ENCODE measurements at regions not wholly inside any gene's neighbourhood (a gene's known extent, or its start where the extent isn't known, plus 50 kb on each side); places are given as distances from the start of the nearest gene placed in this dataset.

DNA sequence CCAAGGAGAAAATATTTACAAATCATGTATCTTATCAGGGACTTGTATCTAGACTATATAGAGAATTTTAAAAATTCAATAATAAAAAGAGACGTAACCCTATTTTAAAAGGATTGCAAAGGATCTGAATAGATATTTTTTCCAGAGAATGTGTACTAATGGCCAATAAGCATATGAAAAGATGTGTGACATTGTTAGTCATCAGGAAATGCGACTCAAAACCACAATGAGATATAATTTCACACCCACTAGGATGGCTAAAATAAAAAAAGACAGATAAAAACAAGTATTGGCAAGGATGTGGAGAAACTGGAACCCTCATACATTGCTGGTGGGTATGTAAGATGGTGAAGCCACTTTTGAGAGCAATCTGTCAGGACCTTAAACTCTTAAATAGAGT, 141.9 kb upstream of the BMP4 start:
- peaks cover 8% of the 10 kb centered on the region for H3K4me1 ChIP-seq

DNA sequence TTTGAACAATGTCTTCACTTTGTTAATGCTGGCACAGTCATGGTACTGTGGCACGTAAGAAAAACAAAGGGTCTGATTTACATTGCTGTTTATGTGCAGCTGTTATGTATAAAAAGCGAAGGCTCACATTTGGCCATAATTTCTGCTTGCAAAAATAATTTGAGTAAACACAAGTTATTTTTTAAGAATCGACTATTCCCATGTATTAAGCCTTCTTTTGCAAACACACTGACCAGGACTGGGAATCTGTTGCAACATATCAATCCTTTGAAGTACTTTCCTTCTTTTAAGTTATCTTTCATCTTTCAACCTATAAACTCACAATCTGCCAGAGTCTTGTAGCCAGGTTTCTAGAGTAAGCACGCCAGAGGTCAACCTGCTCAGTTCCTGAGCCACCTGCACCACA, 145.4 kb upstream of the BMP4 start:
- Histone ChIP-seq H3K36me3 (ENCODE audit: control insufficient read depth, insufficient read depth, low read length) (no peaks in the 10 kb centered on the region), H3K27me3 (replicated peaks; ENCODE audit: control insufficient read depth, insufficient read depth, low read length) (no peaks in the 10 kb centered on the region), H3K4me1 (peaks cover 14% of the 10 kb centered on the region), H3K9me3 (no peaks in the 10 kb centered on the region), H3K4me3 (ENCODE audit: low read depth, low read length) (no peak overlapping the region)
- DNase-seq = peak; percentile 39 to 42
- H3K9me3 Mint-ChIP-seq (ENCODE audit: unreplicated experiment) = peaks cover 25% of the 10 kb centered on the region
- ChIA-PET POLR2A (no interaction called here), CTCF (interaction anchor here (0.8 kb wide), 1 partner anchor 73 kb away, joined by 3 read pairs; no protein-coding TSS in a partner anchor)
- H3K4me1 Mint-ChIP-seq (ENCODE audit: low read depth, unreplicated experiment) = peaks cover 20% of the 10 kb centered on the region
- no TSS peak for BruUV-seq (replicated peaks)
- H3K27ac Mint-ChIP-seq (ENCODE audit: unreplicated experiment) = peak overlapping the region; percentile 53
- TF ChIP-seq, protein P1, sequence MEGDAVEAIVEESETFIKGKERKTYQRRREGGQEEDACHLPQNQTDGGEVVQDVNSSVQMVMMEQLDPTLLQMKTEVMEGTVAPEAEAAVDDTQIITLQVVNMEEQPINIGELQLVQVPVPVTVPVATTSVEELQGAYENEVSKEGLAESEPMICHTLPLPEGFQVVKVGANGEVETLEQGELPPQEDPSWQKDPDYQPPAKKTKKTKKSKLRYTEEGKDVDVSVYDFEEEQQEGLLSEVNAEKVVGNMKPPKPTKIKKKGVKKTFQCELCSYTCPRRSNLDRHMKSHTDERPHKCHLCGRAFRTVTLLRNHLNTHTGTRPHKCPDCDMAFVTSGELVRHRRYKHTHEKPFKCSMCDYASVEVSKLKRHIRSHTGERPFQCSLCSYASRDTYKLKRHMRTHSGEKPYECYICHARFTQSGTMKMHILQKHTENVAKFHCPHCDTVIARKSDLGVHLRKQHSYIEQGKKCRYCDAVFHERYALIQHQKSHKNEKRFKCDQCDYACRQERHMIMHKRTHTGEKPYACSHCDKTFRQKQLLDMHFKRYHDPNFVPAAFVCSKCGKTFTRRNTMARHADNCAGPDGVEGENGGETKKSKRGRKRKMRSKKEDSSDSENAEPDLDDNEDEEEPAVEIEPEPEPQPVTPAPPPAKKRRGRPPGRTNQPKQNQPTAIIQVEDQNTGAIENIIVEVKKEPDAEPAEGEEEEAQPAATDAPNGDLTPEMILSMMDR (IDR thresholded peaks at IDR 0.05; ENCODE audit: insufficient read depth in 1 of 2, low read depth in 1 of 2, low read length in 1 of 2, severe bottlenecking in 1 of 2, unreplicated experiment in 1 of 2) = no peak
- no peaks in the 10 kb centered on the region for H3K27me3 Mint-ChIP-seq (ENCODE audit: insufficient read depth, unreplicated experiment)
- H3K4me3 Mint-ChIP-seq (ENCODE audit: unreplicated experiment) = no peak overlapping the region
- intact Hi-C loops (cut with micrococcal nuclease; ENCODE audit: unreplicated experiment) = loop anchor here (2.0 kb wide), 1 partner anchor 101 kb away; no protein-coding TSS in a partner anchor
- H3K36me3 Mint-ChIP-seq (ENCODE audit: insufficient read depth, unreplicated experiment) = no peaks in the 10 kb centered on the region

More for the DNA sequence above, 141.9 kb upstream of the BMP4 start:
- Mint-ChIP-seq H3K9me3 (ENCODE audit: unreplicated experiment) (peaks cover 23% of the 10 kb centered on the region), H3K27me3 (ENCODE audit: insufficient read depth, unreplicated experiment) (no peaks in the 10 kb centered on the region), H3K4me1 (ENCODE audit: low read depth, unreplicated experiment) (peaks cover 13% of the 10 kb centered on the region), H3K4me3 (ENCODE audit: unreplicated experiment) (no peak overlapping the region), H3K27ac (ENCODE audit: unreplicated experiment) (no peak overlapping the region), H3K36me3 (ENCODE audit: insufficient read depth, unreplicated experiment) (no peaks in the 10 kb centered on the region)
- H3K36me3 ChIP-seq (ENCODE audit: control insufficient read depth, insufficient read depth, low read length) = no peaks in the 10 kb centered on the region
- intact Hi-C loops (cut with micrococcal nuclease; ENCODE audit: unreplicated experiment) = no loop called here
- no TSS peak for BruUV-seq (replicated peaks)
- H3K27me3 ChIP-seq (replicated peaks; ENCODE audit: control insufficient read depth, insufficient read depth, low read length) = no peaks in the 10 kb centered on the region
- CTCF ChIA-PET = no interaction called here
- TF ChIP-seq, protein P1 (IDR thresholded peaks at IDR 0.05; ENCODE audit: insufficient read depth in 1 of 2, low read depth in 1 of 2, low read length in 1 of 2, severe bottlenecking in 1 of 2, unreplicated experiment in 1 of 2) = no peak
- POLR2A ChIA-PET = no interaction called here
- H3K9me3 ChIP-seq = peaks cover 30% of the 10 kb centered on the region
- DNase-seq = no peak
- no peak overlapping the region for H3K4me3 ChIP-seq (ENCODE audit: low read depth, low read length)

DNA sequence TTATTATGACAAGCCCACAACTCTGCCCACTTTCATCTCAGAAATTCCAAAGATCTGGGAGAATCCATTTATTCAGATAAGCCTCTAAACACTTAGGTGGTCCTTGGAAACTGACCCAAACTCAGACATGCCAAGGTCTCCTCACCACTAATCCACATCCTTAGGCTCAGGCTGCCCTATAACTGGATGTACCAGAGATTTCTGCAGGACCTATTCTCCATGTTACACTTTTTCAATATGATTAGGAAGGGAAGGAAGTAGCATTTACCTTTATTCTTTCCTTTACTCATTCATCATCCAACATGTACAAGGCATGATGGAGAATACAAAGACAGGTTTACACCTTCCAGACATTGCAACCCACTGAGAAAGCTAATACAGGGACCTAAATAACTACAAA, 145.9 kb upstream of the BMP4 start:
- DNase-seq = no peak
- POLR2A ChIA-PET = no interaction called here
- Histone ChIP-seq H3K4me1 (peaks cover 16% of the 10 kb centered on the region), H3K4me3 (ENCODE audit: low read depth, low read length) (no peak overlapping the region), H3K27me3 (replicated peaks; ENCODE audit: control insufficient read depth, insufficient read depth, low read length) (no peaks in the 10 kb centered on the region), H3K36me3 (ENCODE audit: control insufficient read depth, insufficient read depth, low read length) (no peaks in the 10 kb centered on the region), H3K9me3 (no peaks in the 10 kb centered on the region)
- H3K4me3 Mint-ChIP-seq (ENCODE audit: unreplicated experiment) = no peak overlapping the region
- peak overlapping the region; percentile 53 for H3K27ac Mint-ChIP-seq (ENCODE audit: unreplicated experiment)
- H3K36me3 Mint-ChIP-seq (ENCODE audit: insufficient read depth, unreplicated experiment) = no peaks in the 10 kb centered on the region
- peaks cover 26% of the 10 kb centered on the region for H3K9me3 Mint-ChIP-seq (ENCODE audit: unreplicated experiment)
- TF ChIP-seq, protein P1 (IDR thresholded peaks at IDR 0.05; ENCODE audit: insufficient read depth in 1 of 2, low read depth in 1 of 2, low read length in 1 of 2, severe bottlenecking in 1 of 2, unreplicated experiment in 1 of 2) = no peak
- CTCF ChIA-PET = interaction anchor here (0.8 kb wide), 1 partner anchor 73 kb away, joined by 3 read pairs; no protein-coding TSS in a partner anchor
- no TSS peak for BruUV-seq (replicated peaks)
- peaks cover 20% of the 10 kb centered on the region for H3K4me1 Mint-ChIP-seq (ENCODE audit: low read depth, unreplicated experiment)
- H3K27me3 Mint-ChIP-seq (ENCODE audit: insufficient read depth, unreplicated experiment) = no peaks in the 10 kb centered on the region
- intact Hi-C loops (cut with micrococcal nuclease; ENCODE audit: unreplicated experiment) = loop anchor here (2.0 kb wide), 1 partner anchor 102 kb away; no protein-coding TSS in a partner anchor

Measured in Caco-2 (cell line).